Fibroblast of mammary gland (primary cell): ENCODE measurements at regions not wholly inside any gene's neighbourhood (a gene's known extent, or its start where the extent isn't known, plus 50 kb on each side); places are given as distances from the start of the nearest gene placed in this dataset.
A peak's percentile ranks its signal among the peaks of the same experiment; 100 is the strongest.

ENCODE experiments used
- DNase-seq: peaks from one replicate; pipeline ENCODE4 v3.0.0-alpha.2; 2010; ENCODE audit warnings: low read depth
- H3K4me3 ChIP-seq: 2 replicates; pipeline ENCODE4 v1.5.1; 2011; ENCODE audit warnings: low read depth, mild to moderate bottlenecking, low read length, moderate library complexity; ENCODE audit not compliant: control insufficient read depth
- CTCF ChIP-seq: conservative IDR thresholded peaks from 2 replicates; pipeline ENCODE4 v1.5.1; 2011; ENCODE audit warnings: low read depth, low read length, inconsistent platforms; ENCODE audit not compliant: control insufficient read depth, insufficient read depth

- no peak for DNase-seq
- no peak for TF ChIP-seq CTCF
Measured at GRCh38 chr17:71989117-71989516, 131.7 kb upstream of the SOX9 start.

GRCh38 chr17:71993363-71993762 lies 127.5 kb upstream of the SOX9 start:
- TF ChIP-seq CTCF = no peak
- DNase-seq = no peak
- H3K4me3 ChIP-seq = no peak overlapping the region

More at GRCh38 chr17:71989117-71989516, 131.7 kb upstream of the SOX9 start:
- H3K4me3 ChIP-seq = no peak overlapping the region

GRCh38 chr17:71995590-71995989 lies 125.2 kb upstream of the SOX9 start:
- peak; percentile 34 for DNase-seq
- H3K4me3 ChIP-seq = no peak overlapping the region
- TF ChIP-seq CTCF = no peak

GRCh38 chr17:72004011-72004427 lies 116.8 kb upstream of the SOX9 start:
- no peak for TF ChIP-seq CTCF
- H3K4me3 ChIP-seq = no peak overlapping the region
- peak; percentile 45 for DNase-seq

GRCh38 chr17:72004611-72005331 lies 116.0 kb upstream of the SOX9 start:
- no peak overlapping the region for H3K4me3 ChIP-seq

GRCh38 chr17:72005332-72006163 lies 115.3 kb upstream of the SOX9 start:
- no peak for TF ChIP-seq CTCF
- no peak overlapping the region for H3K4me3 ChIP-seq
- DNase-seq = no peak

More at GRCh38 chr17:72004611-72005331, 116.0 kb upstream of the SOX9 start:
- DNase-seq = peak; percentile 4
- no peak for TF ChIP-seq CTCF
